Transverse colon (tissue), 4 donors: ENCODE measurements at regions not wholly inside any gene's neighbourhood (a gene's known extent, or its start where the extent isn't known, plus 50 kb on each side); places are given as distances from the start of the nearest gene placed in this dataset.

ENCODE experiments used
- CTCF ChIP-seq, 5 experiments: fragments of 200-600 bp in 3 of 5; fragments of 450-650 bp in 2 of 5; sonication (generic) in 3 of 5; IDR thresholded peaks; 1 replicate in 2 of 5; 2 replicates in 3 of 5; pipeline ENCODE4 v1.5.1; 2016 to 2017; ENCODE audit warnings: antibody characterized with exemption in 5 of 5, inconsistent platforms in 3 of 5, mild to moderate bottlenecking in 2 of 5, moderate library complexity in 1 of 5
- POLR2A ChIP-seq: fragments of 450-650 bp; IDR thresholded peaks from one replicate; pipeline ENCODE4 v1.6.1; 2016; ENCODE audit warnings: antibody characterized with exemption, mild to moderate bottlenecking, moderate library complexity
- POLR2AphosphoS5 ChIP-seq, 3 donors: sonication (generic); formaldehyde crosslinking; IDR thresholded peaks; one replicate each; pipeline ENCODE4 v1.6.1; 2016; ENCODE audit warnings: antibody characterized with exemption in 3 of 3

GRCh38 chr19:30090476-30090875 is 148.4 kb downstream of the URI1 start:
- TF ChIP-seq CTCF (IDR thresholded peaks at IDR 0.05) (no peak), POLR2AphosphoS5 (IDR thresholded peaks at IDR 0.05) (no peak), POLR2A (no peak)
